AG08396 (cell line): ENCODE measurements at regions not wholly inside any gene's neighbourhood (a gene's known extent, or its start where the extent isn't known, plus 50 kb on each side); places are given as distances from the start of the nearest gene placed in this dataset.

Source experiments
- DNase-seq: peaks from one replicate; pipeline ENCODE4 v3.0.0; 2012; ENCODE audit warnings: low spot score, mixed read lengths

GRCh38 chr2:230642966-230643365 is 69.7 kb upstream of the CAB39 start:
- DNase-seq, result no peak

GRCh38 chr2:230643576-230644291 is 68.9 kb upstream of the CAB39 start:
- no peak for DNase-seq

DNA sequence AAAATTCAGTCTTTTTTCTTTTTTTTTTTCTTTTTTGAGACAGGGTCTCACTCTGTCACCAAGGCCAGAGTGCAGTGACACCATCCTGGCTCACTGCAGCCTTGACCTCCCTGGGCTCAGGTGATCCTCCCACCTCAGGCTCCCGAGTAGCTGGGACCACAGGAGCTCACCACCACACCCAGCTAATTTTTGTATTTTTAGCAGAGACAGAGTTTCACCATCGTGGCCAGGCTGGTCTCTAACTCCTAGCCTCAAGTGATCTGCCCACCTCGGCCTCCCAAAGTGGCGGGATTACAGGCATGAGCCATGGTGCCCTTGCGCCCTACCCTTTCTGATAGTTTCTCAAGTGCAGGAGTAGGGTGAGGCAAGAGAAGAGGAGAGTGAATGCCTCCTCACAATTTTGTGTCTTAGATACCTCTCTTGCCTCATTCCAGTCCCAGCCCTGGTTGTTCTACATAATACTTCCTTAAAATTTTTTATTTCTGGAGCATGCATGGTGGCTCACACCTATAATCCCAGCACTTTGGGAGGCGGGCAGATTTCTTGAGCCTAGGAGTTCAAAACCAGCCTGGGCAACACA is 68.2 kb upstream of the CAB39 start:
- no peak for DNase-seq

GRCh38 chr2:230648356-230648755 is 64.3 kb upstream of the CAB39 start:
- no peak for DNase-seq

GRCh38 chr2:230650585-230651137 is 62.0 kb upstream of the CAB39 start:
- DNase-seq, result no peak

DNA sequence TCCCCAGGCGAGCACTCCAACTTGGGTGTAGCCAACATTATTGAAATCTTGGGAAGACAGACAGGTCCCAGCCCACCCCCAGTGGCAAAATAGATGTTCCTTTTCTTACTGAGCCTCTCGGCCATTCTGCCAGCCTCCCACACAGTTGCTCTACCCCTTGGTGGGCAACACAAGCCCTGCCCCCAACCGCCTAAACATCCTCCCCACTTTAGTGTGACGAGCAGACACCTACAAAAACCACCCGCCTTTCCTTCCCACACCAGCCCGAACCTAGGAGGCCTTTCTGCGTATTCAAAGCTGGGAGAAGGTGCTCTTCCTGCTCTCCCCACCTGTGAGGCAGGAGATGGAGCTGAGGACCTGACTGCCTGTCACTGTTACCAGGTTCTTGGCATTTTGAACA is 58.6 kb upstream of the CAB39 start:
- DNase-seq, result no peak

DNA sequence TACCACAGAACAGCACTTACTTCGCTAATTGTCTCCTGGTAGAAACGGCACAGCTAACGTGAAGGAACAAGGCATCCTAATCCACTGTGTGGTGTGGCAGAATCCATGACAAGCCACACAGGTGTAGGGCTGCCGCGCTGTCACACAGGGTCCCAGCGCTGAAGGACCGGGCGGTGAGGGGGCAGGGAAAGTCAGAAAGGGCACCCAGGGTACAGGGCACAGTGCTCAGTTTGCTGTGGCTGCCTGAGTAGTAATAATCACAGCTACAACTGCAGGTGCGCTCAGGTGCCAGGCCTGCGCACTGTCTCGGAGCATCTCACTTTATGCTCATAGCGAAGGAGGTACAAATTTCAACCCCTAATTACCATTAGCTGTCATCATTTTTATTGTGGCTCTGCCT is 55.2 kb upstream of the CAB39 start:
- DNase-seq, result no peak

DNA sequence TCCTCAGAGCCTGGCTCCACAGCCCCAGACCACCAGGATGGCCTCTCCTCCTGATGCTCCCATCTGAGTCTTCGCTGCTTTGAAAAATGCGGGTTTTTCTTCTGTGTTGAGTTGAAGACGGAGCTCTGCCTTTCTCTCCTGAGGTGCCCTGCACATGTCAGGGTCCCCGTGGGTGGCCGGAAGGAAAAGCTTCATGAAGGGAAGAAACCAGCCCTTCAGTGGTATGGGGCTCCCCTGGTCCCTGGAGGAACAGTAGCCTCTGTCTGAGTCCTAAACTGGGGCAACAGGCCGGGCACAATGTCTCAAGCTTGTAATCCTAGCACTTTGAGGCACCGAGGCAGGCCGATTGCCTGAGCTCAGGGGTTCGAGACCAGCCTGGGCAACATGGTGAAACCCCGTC is 54.7 kb upstream of the CAB39 start:
- no peak for DNase-seq

DNA sequence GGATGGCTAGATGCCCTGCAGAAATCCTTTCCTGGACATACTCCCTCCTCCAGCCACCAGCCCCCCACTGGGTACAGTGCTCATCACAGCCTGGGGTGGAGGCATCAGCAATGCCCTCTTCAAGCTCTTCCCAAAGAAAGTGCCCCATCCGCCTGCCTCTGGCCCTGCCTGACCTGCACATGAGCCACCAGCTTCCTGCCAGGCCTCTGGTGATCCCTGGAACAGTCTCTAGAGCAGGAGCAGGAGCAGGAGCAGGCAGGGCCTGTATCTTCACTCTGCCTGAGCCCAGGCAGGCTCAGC is 54.1 kb upstream of the CAB39 start:
- no peak for DNase-seq

DNA sequence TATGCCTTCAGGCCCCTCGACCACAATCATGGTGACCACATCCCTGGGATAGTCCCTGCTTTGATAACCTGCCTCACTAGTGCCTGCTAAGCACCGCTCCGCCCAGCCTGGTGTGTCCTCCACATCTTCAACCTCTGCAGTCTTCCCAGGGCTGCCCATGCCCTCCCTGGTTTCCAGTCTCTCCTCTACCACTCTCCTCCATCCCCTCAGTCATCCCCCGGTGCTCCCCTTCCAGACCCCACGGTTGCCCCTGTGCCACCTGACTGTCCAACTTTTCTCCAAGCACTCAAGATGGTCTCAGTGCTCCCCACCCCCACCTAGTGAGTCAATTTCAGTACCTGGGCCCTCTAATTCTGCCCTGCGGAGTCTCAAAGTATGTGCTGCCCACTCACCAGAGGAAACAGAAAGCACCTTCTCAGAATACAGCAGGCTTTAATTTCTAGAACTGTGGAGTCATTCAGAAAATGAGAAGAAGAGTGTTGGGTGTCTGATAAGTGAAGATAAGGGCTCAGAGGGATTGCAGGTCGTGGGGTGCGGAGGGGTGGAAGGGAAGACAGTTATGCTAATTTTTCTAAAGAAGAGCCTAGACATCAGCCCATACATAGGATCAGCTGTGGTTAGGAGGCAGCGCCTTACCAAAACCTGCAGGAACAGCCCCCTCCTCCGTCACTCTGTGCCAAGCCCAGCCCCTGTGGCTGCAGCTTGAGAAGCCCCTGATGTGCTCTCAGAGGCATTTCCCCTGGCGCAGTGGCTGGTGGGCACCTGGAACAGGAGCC is 53.6 kb upstream of the CAB39 start:
- no peak for DNase-seq

DNA sequence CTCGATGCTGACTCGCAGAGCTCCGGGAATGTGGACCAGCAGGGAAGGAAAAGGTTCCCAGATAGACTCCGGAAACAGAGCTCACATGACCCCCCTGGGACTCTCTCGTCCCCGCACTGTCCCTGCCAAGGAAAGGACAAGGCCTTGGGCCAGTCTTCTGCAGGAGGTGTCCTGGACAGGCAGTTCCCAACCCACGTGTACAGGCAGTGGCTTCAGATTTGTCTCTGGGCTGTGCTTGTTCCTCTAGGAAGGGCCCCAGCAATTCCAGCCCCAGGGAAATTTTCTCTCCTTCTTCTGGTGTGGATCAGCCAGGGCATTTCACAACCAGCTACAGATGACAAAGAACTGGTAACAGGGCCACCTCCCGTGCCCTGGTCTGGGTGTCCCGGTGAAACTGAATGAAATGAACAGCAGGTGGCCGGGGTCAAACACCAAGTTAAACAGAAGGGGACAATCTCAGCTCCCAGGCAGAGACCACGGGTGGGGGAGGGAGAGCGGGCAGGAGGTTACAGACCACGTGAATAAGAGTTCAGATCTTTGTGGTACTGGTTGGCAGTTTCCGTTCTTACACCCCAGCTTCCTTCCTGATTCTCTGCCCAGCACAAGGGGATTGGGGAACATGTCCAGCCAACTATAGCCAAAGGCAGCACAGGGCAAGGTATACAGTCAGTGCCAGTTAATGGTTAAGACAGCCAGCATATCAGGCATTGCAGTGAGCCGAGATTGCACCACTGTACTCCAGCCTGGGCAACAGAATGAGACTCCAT is 52.2 kb upstream of the CAB39 start:
- no peak for DNase-seq

DNA sequence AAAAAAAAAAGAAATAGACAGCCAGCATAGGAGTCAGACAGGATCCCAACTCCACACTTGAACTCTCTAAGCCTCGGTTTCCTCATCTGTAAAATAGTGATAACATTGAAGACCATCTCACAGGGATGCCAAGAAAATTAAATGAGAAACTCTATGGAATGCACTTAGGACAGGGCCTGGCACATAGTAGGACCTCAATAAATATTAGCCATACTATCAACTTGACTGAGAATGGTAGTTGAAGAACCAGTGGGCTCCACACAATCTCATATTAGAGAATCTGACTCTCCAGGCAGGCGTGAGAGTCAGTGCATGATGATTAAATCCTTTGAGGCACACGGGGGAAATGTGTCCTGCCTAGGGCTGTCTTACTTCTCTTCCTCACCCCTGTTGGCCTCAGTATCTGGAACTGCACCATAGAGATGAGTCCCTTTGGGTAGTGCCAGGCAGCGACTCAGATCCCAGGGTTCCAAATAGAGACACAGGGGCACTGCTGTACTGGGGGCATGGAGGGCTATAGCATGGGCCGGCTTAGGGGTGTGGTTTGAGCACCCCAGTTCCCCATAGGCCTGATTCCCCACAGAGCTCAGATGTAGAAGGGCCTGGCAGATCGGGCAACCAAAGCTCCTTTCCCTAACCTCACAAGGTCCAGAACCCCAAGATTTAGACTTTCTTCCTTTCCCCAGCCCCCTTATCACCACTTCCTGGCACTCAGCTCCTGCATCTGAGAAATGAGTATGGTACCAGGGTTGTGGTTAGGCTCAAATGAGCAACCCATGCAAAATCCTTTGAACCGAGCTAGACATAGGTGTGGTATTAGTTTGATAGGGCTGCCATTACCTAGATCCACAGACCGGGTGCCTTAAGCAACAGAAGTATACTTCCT is 51.3 kb upstream of the CAB39 start:
- no peak for DNase-seq
